ENCODE measurements at regions not wholly inside any gene's neighbourhood (a gene's known extent, or its start where the extent isn't known, plus 50 kb on each side); places are given as distances from the start of the nearest gene placed in this dataset.

- no peak for TF ChIP-seq GATA2 (IDR thresholded peaks at IDR 0.05; ENCODE audit: low read depth, low read length)
- TF ChIP-seq GATA3 (IDR thresholded peaks at IDR 0.05; ENCODE audit: low read depth, low read length), result no peak
Observed at GRCh38 chr17:72233986-72234385, 113.2 kb downstream of the SOX9 start.
